ENCODE measurements at regions not wholly inside any gene's neighbourhood (a gene's known extent, or its start where the extent isn't known, plus 50 kb on each side); places are given as distances from the start of the nearest gene placed in this dataset.

DNA sequence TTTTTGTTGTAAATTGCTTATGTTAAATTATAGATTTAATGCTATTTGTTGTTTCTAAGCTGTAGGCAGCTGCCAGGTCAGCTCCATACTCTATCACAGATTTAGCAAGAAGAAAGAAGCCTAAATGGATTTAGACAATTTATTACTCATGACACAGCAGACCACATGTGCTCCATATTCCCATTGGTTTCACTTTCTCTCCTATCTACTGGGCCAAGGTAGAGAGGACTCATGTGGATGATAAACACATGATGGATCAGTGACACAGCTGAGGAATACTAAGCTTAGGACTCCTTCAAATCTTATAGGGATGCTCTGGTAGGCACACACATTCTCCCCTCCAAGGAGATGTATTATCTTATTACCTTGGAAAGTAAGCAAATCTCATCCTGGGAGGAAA, 553.0 kb upstream of the ADGRB3 start (continued):
- TF ChIP-seq ATF7 (IDR thresholded peaks at IDR 0.05; ENCODE audit: low read depth) (no peak), CHD2 (IDR thresholded peaks at IDR 0.05; ENCODE audit: borderline replicate concordance, low read depth, low read length) (no peak), RAD51 (IDR thresholded peaks at IDR 0.05) (no peak), POLR2A (IDR thresholded peaks at IDR 0.05; ENCODE audit: low read depth, low read length) (no peak), POLR2AphosphoS2 (IDR thresholded peaks at IDR 0.05; ENCODE audit: low read depth, low read length) (no peak), ASH2L (IDR thresholded peaks at IDR 0.05; ENCODE audit: borderline replicate concordance, low read depth) (no peak), FOXK2 (IDR thresholded peaks at IDR 0.05) (no peak), KLF5 (IDR thresholded peaks at IDR 0.05; ENCODE audit: partially characterized antibody) (no peak)

DNA sequence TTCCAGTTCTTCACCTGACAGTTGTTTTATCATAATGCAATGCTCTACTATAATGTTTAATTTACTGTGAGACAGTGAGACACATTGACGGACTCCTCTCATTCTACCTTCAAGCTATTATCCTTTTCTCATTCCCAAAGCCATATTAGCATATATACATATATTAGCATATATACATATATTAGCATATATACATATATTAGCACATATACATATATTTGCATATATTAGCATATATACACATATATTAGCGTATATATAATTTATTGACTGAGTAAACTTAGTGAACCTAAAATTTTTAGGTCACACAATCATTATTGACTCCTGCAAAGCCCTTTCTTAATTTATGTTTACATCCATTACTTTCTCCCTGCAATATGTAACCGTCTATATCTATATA, 555.0 kb upstream of the ADGRB3 start:
- Histone ChIP-seq H3K4me1 (ENCODE audit: control insufficient read depth, insufficient read depth, low read length) (no peaks in the 10 kb centered on the region), H2AFZ (ENCODE audit: control insufficient read depth, low read depth, low read length) (no peak overlapping the region), H4K20me1 (ENCODE audit: control insufficient read depth, insufficient read depth) (no peaks in the 10 kb centered on the region), H3K79me2 (ENCODE audit: control insufficient read depth, insufficient read depth, low read length) (no peaks in the 10 kb centered on the region), H3K27ac (ENCODE audit: control insufficient read depth, insufficient read depth) (no peak overlapping the region), H3K27me3 (replicated peaks in 1 of 2; ENCODE audit: control insufficient read depth in 2 of 2, insufficient read depth in 2 of 2, low read length in 1 of 2) (no peaks in the 10 kb centered on the region), H3K4me3 (no peak overlapping the region), H3K9ac (ENCODE audit: control insufficient read depth, insufficient read depth, low read length) (no peak overlapping the region), H3K4me2 (ENCODE audit: control insufficient read depth, insufficient read depth) (no peak overlapping the region), H3K36me3 (ENCODE audit: control insufficient read depth in 2 of 2, insufficient read depth in 2 of 2, low read length in 1 of 2) (no peaks in the 10 kb centered on the region), H3K9me3 (replicated peaks; ENCODE audit: control insufficient read depth, insufficient read depth, low read length) (no peaks in the 10 kb centered on the region; the same call in 2 of the 3 replicates)
- ChIA-PET CTCF (interaction anchor here (1.0 kb wide), 2 partner anchors 11 to 147 kb away, joined by 3 read pairs; no protein-coding TSS in a partner anchor), RAD21 (ENCODE audit: unreplicated experiment) (no interaction called here), POLR2A (no interaction called here), SMC1A (ENCODE audit: uncharacterized antibody, unreplicated experiment) (no interaction called here)
- intact Hi-C loops (cut with micrococcal nuclease; ENCODE audit: unreplicated experiment) (no loop called here), in situ Hi-C loops (cut with MboI) (no loop called here)
- no TSS peak for BruUV-seq (replicated peaks)
- DNase-seq (ENCODE audit: low read depth, low spot score) (no peak), FAIRE-seq (no peak), ATAC-seq (no peak)
- TF ChIP-seq BCL11A (IDR thresholded peaks at IDR 0.05; ENCODE audit: low read depth, low read length) (no peak), TCF12 (IDR thresholded peaks at IDR 0.05; ENCODE audit: low read depth, low read length) (no peak), ZSCAN29 (IDR thresholded peaks at IDR 0.05) (no peak)
- TF ChIP-seq, protein P1, sequence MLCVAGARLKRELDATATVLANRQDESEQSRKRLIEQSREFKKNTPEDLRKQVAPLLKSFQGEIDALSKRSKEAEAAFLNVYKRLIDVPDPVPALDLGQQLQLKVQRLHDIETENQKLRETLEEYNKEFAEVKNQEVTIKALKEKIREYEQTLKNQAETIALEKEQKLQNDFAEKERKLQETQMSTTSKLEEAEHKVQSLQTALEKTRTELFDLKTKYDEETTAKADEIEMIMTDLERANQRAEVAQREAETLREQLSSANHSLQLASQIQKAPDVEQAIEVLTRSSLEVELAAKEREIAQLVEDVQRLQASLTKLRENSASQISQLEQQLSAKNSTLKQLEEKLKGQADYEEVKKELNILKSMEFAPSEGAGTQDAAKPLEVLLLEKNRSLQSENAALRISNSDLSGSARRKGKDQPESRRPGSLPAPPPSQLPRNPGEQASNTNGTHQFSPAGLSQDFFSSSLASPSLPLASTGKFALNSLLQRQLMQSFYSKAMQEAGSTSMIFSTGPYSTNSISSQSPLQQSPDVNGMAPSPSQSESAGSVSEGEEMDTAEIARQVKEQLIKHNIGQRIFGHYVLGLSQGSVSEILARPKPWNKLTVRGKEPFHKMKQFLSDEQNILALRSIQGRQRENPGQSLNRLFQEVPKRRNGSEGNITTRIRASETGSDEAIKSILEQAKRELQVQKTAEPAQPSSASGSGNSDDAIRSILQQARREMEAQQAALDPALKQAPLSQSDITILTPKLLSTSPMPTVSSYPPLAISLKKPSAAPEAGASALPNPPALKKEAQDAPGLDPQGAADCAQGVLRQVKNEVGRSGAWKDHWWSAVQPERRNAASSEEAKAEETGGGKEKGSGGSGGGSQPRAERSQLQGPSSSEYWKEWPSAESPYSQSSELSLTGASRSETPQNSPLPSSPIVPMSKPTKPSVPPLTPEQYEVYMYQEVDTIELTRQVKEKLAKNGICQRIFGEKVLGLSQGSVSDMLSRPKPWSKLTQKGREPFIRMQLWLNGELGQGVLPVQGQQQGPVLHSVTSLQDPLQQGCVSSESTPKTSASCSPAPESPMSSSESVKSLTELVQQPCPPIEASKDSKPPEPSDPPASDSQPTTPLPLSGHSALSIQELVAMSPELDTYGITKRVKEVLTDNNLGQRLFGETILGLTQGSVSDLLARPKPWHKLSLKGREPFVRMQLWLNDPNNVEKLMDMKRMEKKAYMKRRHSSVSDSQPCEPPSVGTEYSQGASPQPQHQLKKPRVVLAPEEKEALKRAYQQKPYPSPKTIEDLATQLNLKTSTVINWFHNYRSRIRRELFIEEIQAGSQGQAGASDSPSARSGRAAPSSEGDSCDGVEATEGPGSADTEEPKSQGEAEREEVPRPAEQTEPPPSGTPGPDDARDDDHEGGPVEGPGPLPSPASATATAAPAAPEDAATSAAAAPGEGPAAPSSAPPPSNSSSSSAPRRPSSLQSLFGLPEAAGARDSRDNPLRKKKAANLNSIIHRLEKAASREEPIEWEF (IDR thresholded peaks at IDR 0.05; ENCODE audit: insufficient replicate concordance, low read depth, low read length): no peak
- TF ChIP-seq, protein P2, sequence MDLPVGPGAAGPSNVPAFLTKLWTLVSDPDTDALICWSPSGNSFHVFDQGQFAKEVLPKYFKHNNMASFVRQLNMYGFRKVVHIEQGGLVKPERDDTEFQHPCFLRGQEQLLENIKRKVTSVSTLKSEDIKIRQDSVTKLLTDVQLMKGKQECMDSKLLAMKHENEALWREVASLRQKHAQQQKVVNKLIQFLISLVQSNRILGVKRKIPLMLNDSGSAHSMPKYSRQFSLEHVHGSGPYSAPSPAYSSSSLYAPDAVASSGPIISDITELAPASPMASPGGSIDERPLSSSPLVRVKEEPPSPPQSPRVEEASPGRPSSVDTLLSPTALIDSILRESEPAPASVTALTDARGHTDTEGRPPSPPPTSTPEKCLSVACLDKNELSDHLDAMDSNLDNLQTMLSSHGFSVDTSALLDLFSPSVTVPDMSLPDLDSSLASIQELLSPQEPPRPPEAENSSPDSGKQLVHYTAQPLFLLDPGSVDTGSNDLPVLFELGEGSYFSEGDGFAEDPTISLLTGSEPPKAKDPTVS (IDR thresholded peaks at IDR 0.05; ENCODE audit: low read depth, low read length): 0 out of 2 replicates have a peak, but pooled peaks have one; percentile 59
- 64% methylated on average over 3 of the region's 3 CpGs for WGBS (ENCODE audit: insufficient coverage, insufficient replicate concordance, low lambda C conversion rate, missing lambda C conversion rate)
